GM06990 (cell line): ENCODE measurements at regions not wholly inside any gene's neighbourhood (a gene's known extent, or its start where the extent isn't known, plus 50 kb on each side); places are given as distances from the start of the nearest gene placed in this dataset.

ENCODE experiments used
- DNase-seq: peaks from one replicate; pipeline ENCODE4 v3.0.0-alpha.2; 2011; ENCODE audit not compliant: insufficient read length; ENCODE audit errors: extremely low read depth
- H3K27me3 ChIP-seq: replicated peaks from 2 replicates; pipeline ENCODE4 v1.6.0; 2011; ENCODE audit warnings: low read length; ENCODE audit not compliant: control insufficient read depth, insufficient read depth
- H3K36me3 ChIP-seq: 2 replicates; pipeline ENCODE4 v1.5.1; 2011; ENCODE audit warnings: low read length; ENCODE audit not compliant: control insufficient read depth, insufficient read depth
- H3K4me3 ChIP-seq: replicated peaks from 2 replicates; pipeline ENCODE4 v1.5.1; 2011; ENCODE audit warnings: low read depth, mild to moderate bottlenecking, control low read depth, low read length
- TF ChIP-seq, protein P1 (sequence below): IDR thresholded peaks from 2 replicates; pipeline ENCODE4 v1.5.1; 2011; ENCODE audit warnings: low read length, control low read depth, mild to moderate bottlenecking, inconsistent platforms; ENCODE audit not compliant: insufficient read depth, poor library complexity, severe bottlenecking

DNA sequence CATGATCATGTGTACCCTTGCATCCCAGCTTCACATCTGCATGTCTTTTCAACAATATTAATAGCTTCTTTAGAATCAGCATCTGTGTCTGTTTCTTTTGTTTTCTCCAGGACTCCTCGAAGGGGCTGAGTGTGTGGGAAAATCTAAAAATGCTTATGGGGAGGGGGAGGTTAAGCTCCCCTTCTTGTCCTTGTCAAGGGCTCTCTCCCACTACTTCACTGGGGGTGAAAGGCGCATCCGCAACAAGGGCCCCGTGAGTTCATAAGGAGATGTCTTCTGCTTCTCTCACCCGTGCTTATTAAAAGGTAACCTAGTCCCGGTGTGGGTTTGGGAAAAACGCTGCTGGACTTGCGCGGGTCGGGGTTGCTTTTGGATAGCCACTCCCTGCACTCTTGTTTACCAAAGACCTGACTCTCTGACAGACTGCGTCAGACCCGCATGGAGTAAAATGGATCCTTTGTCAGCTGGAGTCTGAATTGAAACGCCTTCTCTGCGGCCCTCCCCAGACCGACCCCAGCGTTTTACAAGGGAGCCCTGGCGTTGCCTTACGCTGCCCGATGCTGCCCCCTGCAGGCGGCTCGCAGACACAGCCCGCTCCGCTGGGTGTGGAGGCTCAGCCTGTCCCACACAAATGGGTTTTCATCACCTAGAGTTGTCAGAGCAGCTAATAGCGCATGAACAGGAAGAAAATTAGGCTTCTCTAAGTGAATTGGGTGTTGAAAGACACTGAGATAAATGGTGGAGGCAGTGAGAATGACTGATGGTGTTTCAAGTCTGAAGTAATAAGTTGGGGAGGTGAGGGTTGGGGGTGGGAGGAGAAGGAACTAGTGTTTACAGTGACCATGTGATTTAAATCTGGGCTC, 53.8 kb downstream of the IER5 start:
- peak; percentile 88 for DNase-seq
- Histone ChIP-seq H3K36me3 (no peaks in the 10 kb centered on the region), H3K4me3 (no peak overlapping the region), H3K27me3 (no peaks in the 10 kb centered on the region)
- TF ChIP-seq, protein P1, sequence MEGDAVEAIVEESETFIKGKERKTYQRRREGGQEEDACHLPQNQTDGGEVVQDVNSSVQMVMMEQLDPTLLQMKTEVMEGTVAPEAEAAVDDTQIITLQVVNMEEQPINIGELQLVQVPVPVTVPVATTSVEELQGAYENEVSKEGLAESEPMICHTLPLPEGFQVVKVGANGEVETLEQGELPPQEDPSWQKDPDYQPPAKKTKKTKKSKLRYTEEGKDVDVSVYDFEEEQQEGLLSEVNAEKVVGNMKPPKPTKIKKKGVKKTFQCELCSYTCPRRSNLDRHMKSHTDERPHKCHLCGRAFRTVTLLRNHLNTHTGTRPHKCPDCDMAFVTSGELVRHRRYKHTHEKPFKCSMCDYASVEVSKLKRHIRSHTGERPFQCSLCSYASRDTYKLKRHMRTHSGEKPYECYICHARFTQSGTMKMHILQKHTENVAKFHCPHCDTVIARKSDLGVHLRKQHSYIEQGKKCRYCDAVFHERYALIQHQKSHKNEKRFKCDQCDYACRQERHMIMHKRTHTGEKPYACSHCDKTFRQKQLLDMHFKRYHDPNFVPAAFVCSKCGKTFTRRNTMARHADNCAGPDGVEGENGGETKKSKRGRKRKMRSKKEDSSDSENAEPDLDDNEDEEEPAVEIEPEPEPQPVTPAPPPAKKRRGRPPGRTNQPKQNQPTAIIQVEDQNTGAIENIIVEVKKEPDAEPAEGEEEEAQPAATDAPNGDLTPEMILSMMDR, result peak; percentile 96

DNA sequence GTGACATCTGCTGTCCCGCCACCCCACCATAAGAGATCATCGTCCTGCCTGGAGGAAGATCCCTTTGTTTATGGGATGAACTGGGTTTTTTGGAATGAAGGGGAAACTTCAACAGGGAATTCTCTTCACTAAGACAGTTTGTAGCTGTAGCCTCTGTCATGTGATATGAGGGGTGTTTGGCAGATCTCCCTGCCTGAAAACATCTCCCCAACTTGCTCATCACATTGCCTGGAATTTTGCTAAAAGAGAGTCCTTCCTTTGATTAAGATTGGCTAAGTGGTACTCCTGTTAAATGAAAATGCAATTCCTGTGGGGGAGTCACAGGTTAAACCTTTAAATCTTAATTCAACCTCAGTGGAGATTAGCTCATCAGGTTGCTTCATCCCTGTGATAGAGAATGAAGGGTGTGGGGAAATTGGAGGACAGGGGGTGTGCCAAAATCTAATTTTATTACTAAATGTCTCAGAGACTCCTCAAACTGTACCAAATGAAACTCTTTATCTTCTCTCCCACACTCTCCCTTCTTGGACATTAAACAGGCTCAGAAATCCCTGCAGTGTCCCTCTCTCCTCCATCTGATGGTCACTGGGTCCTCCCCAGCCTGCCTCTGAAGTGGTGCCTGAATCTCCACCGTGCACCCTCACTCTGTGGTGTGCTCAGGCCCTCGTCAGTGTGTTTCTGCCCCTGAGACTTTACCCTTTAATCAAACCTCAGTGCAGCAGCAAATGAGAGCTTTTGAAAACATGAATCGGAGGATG, 54.8 kb downstream of the IER5 start:
- TF ChIP-seq, protein P1, result no peak
- Histone ChIP-seq H3K27me3 (no peaks in the 10 kb centered on the region), H3K36me3 (no peaks in the 10 kb centered on the region), H3K4me3 (no peak overlapping the region)
- no peak for DNase-seq

DNA sequence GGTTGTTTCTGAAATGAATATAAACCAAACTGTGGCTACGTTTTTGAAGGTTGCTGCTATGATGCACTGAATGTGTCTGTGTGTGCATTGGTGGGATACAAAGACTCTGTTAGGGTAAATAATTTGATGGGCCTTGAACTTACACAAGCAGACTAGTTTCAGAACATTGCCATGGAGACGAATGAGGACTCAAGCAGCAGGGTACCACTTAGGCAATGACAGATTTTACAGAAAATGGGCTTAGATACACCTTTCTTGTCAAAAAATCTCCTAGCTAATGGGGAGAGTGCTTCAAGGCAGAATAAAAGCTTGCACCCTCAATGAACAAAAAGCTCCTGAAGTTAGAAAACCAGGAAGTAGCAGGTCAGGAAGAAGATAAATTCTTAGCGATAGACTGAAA, 55.7 kb downstream of the IER5 start:
- TF ChIP-seq, protein P1, result no peak
- no peak for DNase-seq
- H3K4me3 ChIP-seq, result no peak overlapping the region
- H3K27me3 ChIP-seq, result no peaks in the 10 kb centered on the region
- no peaks in the 10 kb centered on the region for H3K36me3 ChIP-seq

DNA sequence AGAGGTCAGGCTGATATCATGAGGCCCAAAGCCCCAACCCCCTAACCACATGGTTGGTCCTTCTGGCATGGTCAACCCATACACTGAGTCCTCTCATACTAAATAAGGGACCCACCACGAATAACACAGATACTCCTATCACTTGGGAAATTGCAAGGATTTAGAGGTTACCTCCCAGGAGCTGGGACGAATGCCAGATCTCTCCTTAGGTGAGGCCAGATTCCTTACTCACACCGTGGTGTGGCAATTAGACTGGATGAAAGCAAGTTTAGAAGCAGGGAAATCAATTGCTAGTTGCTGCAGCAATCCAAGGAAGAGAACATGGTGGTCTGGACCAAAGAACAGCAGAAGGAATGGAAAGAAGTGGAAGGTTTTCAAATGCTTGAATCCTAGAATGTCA, 60.1 kb downstream of the IER5 start:
- no peak for DNase-seq
- H3K36me3 ChIP-seq, result no peaks in the 10 kb centered on the region
- no peak overlapping the region for H3K4me3 ChIP-seq
- TF ChIP-seq, protein P1, result no peak
- H3K27me3 ChIP-seq, result no peaks in the 10 kb centered on the region

DNA sequence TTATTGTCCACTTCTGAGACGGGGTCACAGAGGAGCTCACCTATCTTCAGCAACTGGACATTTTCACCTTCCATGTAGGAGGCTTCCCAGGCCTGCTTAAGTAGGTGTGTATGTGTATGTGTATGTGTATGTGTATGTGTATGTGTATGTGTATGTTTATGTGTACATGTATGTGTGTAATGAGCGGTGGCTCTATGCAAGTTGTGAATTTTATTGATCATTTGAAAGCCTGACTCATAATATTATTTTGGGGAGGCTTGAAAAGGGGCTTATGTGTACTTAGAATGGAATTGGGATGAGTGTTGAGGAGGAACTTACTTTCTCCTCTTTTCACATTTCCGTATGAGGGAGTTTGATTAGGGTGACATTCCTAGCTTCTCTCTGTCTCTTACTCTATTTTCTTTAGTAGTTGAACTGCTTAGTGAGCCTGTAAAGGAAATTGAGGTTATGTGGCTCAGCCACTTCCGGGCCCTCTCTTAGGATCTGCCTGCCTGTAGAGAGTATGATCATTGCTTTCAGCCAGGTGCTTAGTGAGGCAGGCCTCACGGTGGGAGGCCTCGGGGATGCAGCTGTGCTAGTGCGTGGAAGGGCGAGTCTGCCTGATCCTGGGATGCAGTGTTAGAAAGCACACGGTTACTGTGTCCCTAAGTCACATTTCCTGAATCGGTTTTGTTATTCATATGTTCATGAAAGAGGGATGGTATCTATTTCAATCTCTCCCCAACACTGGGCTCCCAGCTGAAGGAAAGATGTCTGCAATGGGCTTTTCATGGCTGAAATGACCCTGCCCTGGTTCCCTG, 61.0 kb downstream of the IER5 start:
- DNase-seq, result peak; percentile 65
- TF ChIP-seq, protein P1, result no peak
- Histone ChIP-seq H3K27me3 (no peaks in the 10 kb centered on the region), H3K4me3 (no peak overlapping the region), H3K36me3 (no peaks in the 10 kb centered on the region)
